KMS-11 (cell line): ENCODE measurements at regions not wholly inside any gene's neighbourhood (a gene's known extent, or its start where the extent isn't known, plus 50 kb on each side); places are given as distances from the start of the nearest gene placed in this dataset.

Experiments
- H2AFZ ChIP-seq: fragments of 200-600 bp; sonication (generic); 2 replicates; pipeline ENCODE4 v1.6.1; 2016; ENCODE audit warnings: antibody characterized with exemption, mixed run types, low read depth
- H3K27ac ChIP-seq: fragments of 200-600 bp; sonication (generic); 2 replicates; pipeline ENCODE4 v1.6.1; 2016; ENCODE audit warnings: mild to moderate bottlenecking, mixed run types
- H3K27me3 ChIP-seq: fragments of 200-600 bp; sonication (generic); 2 replicates; pipeline ENCODE4 v1.6.1; 2017; ENCODE audit warnings: mild to moderate bottlenecking, low read depth, mixed run types, moderate library complexity; ENCODE audit not compliant: insufficient read depth
- H3K36me3 ChIP-seq: fragments of 200-600 bp; sonication (generic); 2 replicates; pipeline ENCODE4 v1.6.1; 2017; ENCODE audit warnings: mild to moderate bottlenecking, mixed run types; ENCODE audit not compliant: insufficient read depth
- H3K4me1 ChIP-seq: fragments of 200-600 bp; sonication (generic); 2 replicates; pipeline ENCODE4 v1.6.1; 2016; ENCODE audit warnings: mild to moderate bottlenecking, low read depth, mixed run types; ENCODE audit not compliant: poor library complexity, severe bottlenecking
- H3K4me2 ChIP-seq: fragments of 200-600 bp; sonication (generic); 2 replicates; pipeline ENCODE4 v1.7.0; 2016; ENCODE audit warnings: mild to moderate bottlenecking, mixed run types
- H3K4me3 ChIP-seq: fragments of 200-600 bp; sonication (generic); IDR thresholded peaks from 2 replicates; pipeline ENCODE4 v1.6.1; 2017; ENCODE audit warnings: low read depth, low read length, mixed read lengths; ENCODE audit not compliant: insufficient read depth
- H3K79me2 ChIP-seq: fragments of 200-600 bp; sonication (generic); 2 replicates; pipeline ENCODE4 v1.6.1; 2016; ENCODE audit warnings: low read depth, mixed run types; ENCODE audit not compliant: insufficient read depth
- H3K9ac ChIP-seq: fragments of 200-600 bp; sonication (generic); 2 replicates; pipeline ENCODE4 v1.6.1; 2016; ENCODE audit warnings: mild to moderate bottlenecking, mixed run types
- H4K20me1 ChIP-seq: fragments of 200-600 bp; sonication (generic); 2 replicates; pipeline ENCODE4 v1.6.1; 2016; ENCODE audit warnings: mild to moderate bottlenecking, mixed run types; ENCODE audit not compliant: insufficient read depth
- TF ChIP-seq, protein P1 (sequence below): fragments of 200-600 bp; sonication (generic); conservative IDR thresholded peaks from 2 replicates; pipeline ENCODE4 v1.6.1; 2017; ENCODE audit warnings: low read depth, mild to moderate bottlenecking, antibody characterized with exemption, low read length, moderate library complexity, mixed read lengths

DNA sequence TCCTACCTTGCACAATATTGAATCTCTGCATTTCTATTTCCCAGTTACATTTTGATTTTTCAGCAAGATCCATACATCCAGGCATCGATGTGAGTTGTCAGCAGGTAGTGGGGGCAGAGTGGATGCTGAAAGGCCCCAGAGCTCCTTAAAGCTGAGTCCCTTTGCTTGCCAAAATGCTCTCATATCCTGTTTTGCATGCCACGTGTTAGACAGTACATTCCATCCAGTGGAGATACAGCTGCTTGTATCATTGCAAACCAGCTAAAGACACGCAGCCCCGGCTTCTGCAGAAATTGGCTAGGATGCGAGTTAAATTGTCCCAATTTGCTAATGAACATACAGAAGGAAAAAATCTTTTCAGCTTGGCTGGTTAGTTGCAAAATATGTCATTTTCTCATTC lies 179.6 kb upstream of the MXRA5 start:
- no peak overlapping the region for H3K4me3 ChIP-seq
- no peak overlapping the region for H3K4me2 ChIP-seq
- no peaks in the 10 kb centered on the region for H4K20me1 ChIP-seq
- no peaks in the 10 kb centered on the region for H3K27me3 ChIP-seq
- TF ChIP-seq, protein P1, sequence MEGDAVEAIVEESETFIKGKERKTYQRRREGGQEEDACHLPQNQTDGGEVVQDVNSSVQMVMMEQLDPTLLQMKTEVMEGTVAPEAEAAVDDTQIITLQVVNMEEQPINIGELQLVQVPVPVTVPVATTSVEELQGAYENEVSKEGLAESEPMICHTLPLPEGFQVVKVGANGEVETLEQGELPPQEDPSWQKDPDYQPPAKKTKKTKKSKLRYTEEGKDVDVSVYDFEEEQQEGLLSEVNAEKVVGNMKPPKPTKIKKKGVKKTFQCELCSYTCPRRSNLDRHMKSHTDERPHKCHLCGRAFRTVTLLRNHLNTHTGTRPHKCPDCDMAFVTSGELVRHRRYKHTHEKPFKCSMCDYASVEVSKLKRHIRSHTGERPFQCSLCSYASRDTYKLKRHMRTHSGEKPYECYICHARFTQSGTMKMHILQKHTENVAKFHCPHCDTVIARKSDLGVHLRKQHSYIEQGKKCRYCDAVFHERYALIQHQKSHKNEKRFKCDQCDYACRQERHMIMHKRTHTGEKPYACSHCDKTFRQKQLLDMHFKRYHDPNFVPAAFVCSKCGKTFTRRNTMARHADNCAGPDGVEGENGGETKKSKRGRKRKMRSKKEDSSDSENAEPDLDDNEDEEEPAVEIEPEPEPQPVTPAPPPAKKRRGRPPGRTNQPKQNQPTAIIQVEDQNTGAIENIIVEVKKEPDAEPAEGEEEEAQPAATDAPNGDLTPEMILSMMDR, result no peak
- H3K36me3 ChIP-seq, result no peaks in the 10 kb centered on the region
- no peaks in the 10 kb centered on the region for H3K79me2 ChIP-seq
- no peaks in the 10 kb centered on the region for H3K4me1 ChIP-seq
- H3K27ac ChIP-seq, result no peak overlapping the region
- H2AFZ ChIP-seq, result no peak overlapping the region
- H3K9ac ChIP-seq, result no peak overlapping the region

DNA sequence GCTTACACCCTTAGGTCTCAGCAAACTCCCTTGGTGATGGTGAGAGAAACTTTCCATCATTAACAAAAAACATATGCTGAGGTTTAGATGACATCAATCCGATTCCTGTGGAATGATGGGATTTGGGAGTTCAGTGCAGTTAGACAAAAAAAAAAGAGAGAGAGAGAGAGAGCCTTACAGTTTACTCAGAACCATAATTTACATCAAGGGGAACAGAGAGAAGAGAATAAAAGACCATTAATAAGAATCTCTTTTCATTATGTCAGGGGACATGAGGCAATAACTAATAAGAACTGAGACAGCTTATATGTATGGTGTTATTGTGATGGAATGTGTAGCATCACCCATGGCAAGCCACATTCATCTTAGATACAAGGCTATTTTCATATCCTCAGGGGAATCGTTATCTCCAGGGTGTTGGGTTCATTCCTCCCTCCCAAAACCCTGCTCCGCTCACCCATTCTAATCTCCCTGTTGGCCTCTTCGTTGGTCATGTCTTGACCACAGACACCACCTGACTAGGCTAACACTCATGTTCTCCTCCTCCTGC lies 175.7 kb upstream of the MXRA5 start:
- Histone ChIP-seq H4K20me1 (no peaks in the 10 kb centered on the region), H3K4me2 (no peak overlapping the region), H2AFZ (no peak overlapping the region), H3K36me3 (no peaks in the 10 kb centered on the region), H3K27me3 (no peaks in the 10 kb centered on the region), H3K4me3 (no peak overlapping the region), H3K9ac (no peak overlapping the region), H3K79me2 (no peaks in the 10 kb centered on the region), H3K4me1 (no peaks in the 10 kb centered on the region), H3K27ac (no peak overlapping the region)
- TF ChIP-seq, protein P1, result no peak

DNA sequence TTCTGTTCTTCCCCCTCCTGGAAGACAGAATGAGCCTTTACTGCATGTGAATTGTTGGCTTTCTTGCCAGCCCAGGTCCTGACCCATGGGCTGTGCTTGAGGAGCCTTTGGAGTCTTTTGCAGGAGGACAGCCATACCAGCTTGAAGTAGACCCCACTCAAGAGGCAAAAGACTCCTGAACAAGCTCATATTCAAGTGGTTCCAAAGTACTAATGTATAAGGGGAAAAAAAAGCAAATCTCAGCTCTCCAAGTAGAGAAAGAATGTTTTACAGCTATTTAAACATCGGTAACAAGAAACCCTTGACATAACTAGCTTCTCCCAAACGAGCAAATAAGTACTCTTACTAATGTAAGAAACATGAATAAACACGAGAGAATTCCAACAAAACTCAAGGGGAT lies 174.9 kb upstream of the MXRA5 start:
- no peaks in the 10 kb centered on the region for H4K20me1 ChIP-seq
- H2AFZ ChIP-seq, result no peak overlapping the region
- H3K27ac ChIP-seq, result no peak overlapping the region
- no peak overlapping the region for H3K4me3 ChIP-seq
- TF ChIP-seq, protein P1, result no peak
- H3K36me3 ChIP-seq, result no peaks in the 10 kb centered on the region
- H3K4me1 ChIP-seq, result no peaks in the 10 kb centered on the region
- H3K9ac ChIP-seq, result no peak overlapping the region
- no peak overlapping the region for H3K4me2 ChIP-seq
- no peaks in the 10 kb centered on the region for H3K79me2 ChIP-seq
- H3K27me3 ChIP-seq, result no peaks in the 10 kb centered on the region

DNA sequence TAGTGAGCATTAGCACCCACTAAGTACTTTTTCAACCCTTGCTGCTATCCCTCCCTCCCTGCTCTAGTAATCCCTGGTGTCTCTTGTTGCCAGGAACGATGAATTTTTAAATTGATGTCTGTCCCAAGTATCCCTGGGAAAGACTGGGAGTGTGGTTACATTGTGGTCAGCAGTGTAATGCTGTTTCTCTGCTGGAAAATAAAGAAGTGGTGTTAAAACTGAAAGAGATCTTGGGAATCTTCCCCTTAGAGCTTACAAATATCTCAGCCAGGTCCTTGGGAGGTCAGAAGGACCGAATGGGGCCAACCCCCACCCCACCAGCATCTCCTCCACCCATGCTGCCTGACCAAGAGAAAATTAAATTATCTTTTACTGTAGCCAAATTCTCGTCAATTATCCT lies 174.5 kb upstream of the MXRA5 start:
- H3K27ac ChIP-seq, result no peak overlapping the region

More for the DNA sequence above, 174.5 kb upstream of the MXRA5 start:
- H3K79me2 ChIP-seq, result no peaks in the 10 kb centered on the region
- no peaks in the 10 kb centered on the region for H3K27me3 ChIP-seq
- H2AFZ ChIP-seq, result no peak overlapping the region
- no peak overlapping the region for H3K4me3 ChIP-seq
- H3K36me3 ChIP-seq, result no peaks in the 10 kb centered on the region
- H3K4me1 ChIP-seq, result no peaks in the 10 kb centered on the region
- no peak overlapping the region for H3K9ac ChIP-seq
- no peak overlapping the region for H3K4me2 ChIP-seq
- H4K20me1 ChIP-seq, result no peaks in the 10 kb centered on the region
- TF ChIP-seq, protein P1, result no peak
